ENCODE measurements at regions not wholly inside any gene's neighbourhood (a gene's known extent, or its start where the extent isn't known, plus 50 kb on each side); places are given as distances from the start of the nearest gene placed in this dataset.
"Not testable (repeated sequence)": the region's sequence is repeated elsewhere in the genome, so short reads cannot be mapped to it uniquely, and the experiment has no call there.

- H3K27me3 Mint-ChIP-seq, result no peaks in the 10 kb centered on the region
- no peaks in the 10 kb centered on the region for H3K4me1 Mint-ChIP-seq
- H3K4me3 Mint-ChIP-seq, result no peak overlapping the region
- POLR2A ChIA-PET, result no interaction called here
- no peak for DNase-seq
- CTCF ChIA-PET, result no interaction called here
- peaks cover 4% of the 10 kb centered on the region for H3K9me3 Mint-ChIP-seq
- no peak overlapping the region for H3K27ac Mint-ChIP-seq
- no peaks in the 10 kb centered on the region for H3K36me3 Mint-ChIP-seq (ENCODE audit: low read depth)
These were observed 1486.7 kb downstream of the FAM181B start for GRCh38 chr11:81246941-81247340.

- ChIA-PET POLR2A (no interaction called here), CTCF (no interaction called here)
- no peak for DNase-seq
- Mint-ChIP-seq H3K4me1 (no peaks in the 10 kb centered on the region), H3K27me3 (no peaks in the 10 kb centered on the region), H3K27ac (no peak overlapping the region), H3K9me3 (peaks cover 4% of the 10 kb centered on the region), H3K36me3 (ENCODE audit: low read depth) (no peaks in the 10 kb centered on the region), H3K4me3 (no peak overlapping the region)
These were observed 1487.9 kb downstream of the FAM181B start for GRCh38 chr11:81245791-81246190.

GRCh38 chr11:81241672-81242275, 1491.9 kb downstream of the FAM181B start:
- ChIA-PET CTCF (no interaction called here), POLR2A (no interaction called here)
- Mint-ChIP-seq H3K27ac (no peak overlapping the region), H3K4me1 (no peaks in the 10 kb centered on the region), H3K9me3 (no peaks in the 10 kb centered on the region), H3K36me3 (ENCODE audit: low read depth) (no peaks in the 10 kb centered on the region), H3K27me3 (no peaks in the 10 kb centered on the region), H3K4me3 (no peak overlapping the region)
- no peak for DNase-seq

GRCh38 chr11:81237139-81237538, 1496.5 kb downstream of the FAM181B start:
- Mint-ChIP-seq H3K36me3 (ENCODE audit: low read depth) (no peaks in the 10 kb centered on the region), H3K9me3 (no peaks in the 10 kb centered on the region), H3K4me3 (no peak overlapping the region), H3K4me1 (no peaks in the 10 kb centered on the region), H3K27ac (no peak overlapping the region), H3K27me3 (no peaks in the 10 kb centered on the region)
- DNase-seq, result no peak
- ChIA-PET POLR2A (no interaction called here), CTCF (no interaction called here)

GRCh38 chr11:81227409-81227808, 1506.3 kb downstream of the FAM181B start:
- H3K4me1 Mint-ChIP-seq; H3K4me3 Mint-ChIP-seq; H3K27ac Mint-ChIP-seq; CTCF ChIA-PET; H3K36me3 Mint-ChIP-seq (ENCODE audit: low read depth); DNase-seq; H3K9me3 Mint-ChIP-seq; POLR2A ChIA-PET; H3K27me3 Mint-ChIP-seq: not testable (repeated sequence)

- H3K9me3 Mint-ChIP-seq, result no peaks in the 10 kb centered on the region
- POLR2A ChIA-PET, result no interaction called here
- no peaks in the 10 kb centered on the region for H3K27me3 Mint-ChIP-seq
- H3K4me3 Mint-ChIP-seq, result no peak overlapping the region
- H3K36me3 Mint-ChIP-seq (ENCODE audit: low read depth), result no peaks in the 10 kb centered on the region
- CTCF ChIA-PET, result no interaction called here
- no peaks in the 10 kb centered on the region for H3K4me1 Mint-ChIP-seq
- no peak for DNase-seq
- no peak overlapping the region for H3K27ac Mint-ChIP-seq
These were observed 1509.3 kb downstream of the FAM181B start for GRCh38 chr11:81224396-81224795.

- Mint-ChIP-seq H3K4me1 (no peaks in the 10 kb centered on the region), H3K27me3 (no peaks in the 10 kb centered on the region), H3K36me3 (ENCODE audit: low read depth) (no peaks in the 10 kb centered on the region), H3K4me3 (no peak overlapping the region), H3K9me3 (no peaks in the 10 kb centered on the region), H3K27ac (no peak overlapping the region)
- DNase-seq, result no peak
- POLR2A ChIA-PET, result no interaction called here
- CTCF ChIA-PET, result no interaction called here
These were observed 1511.2 kb downstream of the FAM181B start for GRCh38 chr11:81222491-81222890.

- no peaks in the 10 kb centered on the region for H3K36me3 Mint-ChIP-seq (ENCODE audit: low read depth)
These were observed 1513.3 kb downstream of the FAM181B start for GRCh38 chr11:81220146-81220895.

GRCh38 chr11:81219661-81220060, 1514.0 kb downstream of the FAM181B start:
- ChIA-PET POLR2A (no interaction called here), CTCF (no interaction called here)
- H3K36me3 Mint-ChIP-seq (ENCODE audit: low read depth), result no peaks in the 10 kb centered on the region
- peaks cover 3% of the 10 kb centered on the region for H3K9me3 Mint-ChIP-seq
- H3K27ac Mint-ChIP-seq, result no peak overlapping the region
- no peak overlapping the region for H3K4me3 Mint-ChIP-seq
- DNase-seq, result no peak
- H3K27me3 Mint-ChIP-seq, result no peaks in the 10 kb centered on the region
- no peaks in the 10 kb centered on the region for H3K4me1 Mint-ChIP-seq

More at GRCh38 chr11:81220146-81220895, 1513.3 kb downstream of the FAM181B start:
- no peaks in the 10 kb centered on the region for H3K27me3 Mint-ChIP-seq
- H3K4me3 Mint-ChIP-seq, result no peak overlapping the region
- POLR2A ChIA-PET, result no interaction called here
- H3K9me3 Mint-ChIP-seq, result no peaks in the 10 kb centered on the region
- no peak for DNase-seq
- no peak overlapping the region for H3K27ac Mint-ChIP-seq
- no peaks in the 10 kb centered on the region for H3K4me1 Mint-ChIP-seq
- CTCF ChIA-PET, result no interaction called here

GRCh38 chr11:81218440-81218839, 1515.2 kb downstream of the FAM181B start:
- no peak overlapping the region for H3K27ac Mint-ChIP-seq
- H3K9me3 Mint-ChIP-seq, result peaks cover 3% of the 10 kb centered on the region
- H3K4me1 Mint-ChIP-seq, result no peaks in the 10 kb centered on the region
- DNase-seq, result no peak
- no peak overlapping the region for H3K4me3 Mint-ChIP-seq
- POLR2A ChIA-PET, result no interaction called here
- H3K36me3 Mint-ChIP-seq (ENCODE audit: low read depth), result no peaks in the 10 kb centered on the region
- H3K27me3 Mint-ChIP-seq, result no peaks in the 10 kb centered on the region
- CTCF ChIA-PET, result no interaction called here

GRCh38 chr11:81211050-81211449, 1522.6 kb downstream of the FAM181B start:
- no peak overlapping the region for H3K4me3 Mint-ChIP-seq
- no peak for DNase-seq
- H3K4me1 Mint-ChIP-seq, result no peaks in the 10 kb centered on the region
- CTCF ChIA-PET, result no interaction called here
- H3K27me3 Mint-ChIP-seq, result no peaks in the 10 kb centered on the region
- peaks cover 12% of the 10 kb centered on the region for H3K9me3 Mint-ChIP-seq
- no peaks in the 10 kb centered on the region for H3K36me3 Mint-ChIP-seq (ENCODE audit: low read depth)
- POLR2A ChIA-PET, result no interaction called here
- no peak overlapping the region for H3K27ac Mint-ChIP-seq

GRCh38 chr11:81207421-81208054, 1526.1 kb downstream of the FAM181B start:
- POLR2A ChIA-PET, result no interaction called here
- H3K27ac Mint-ChIP-seq, result no peak overlapping the region
- peaks cover 9% of the 10 kb centered on the region for H3K9me3 Mint-ChIP-seq
- H3K27me3 Mint-ChIP-seq, result no peaks in the 10 kb centered on the region
- CTCF ChIA-PET, result no interaction called here
- no peak for DNase-seq
- H3K4me1 Mint-ChIP-seq, result no peaks in the 10 kb centered on the region
- no peak overlapping the region for H3K4me3 Mint-ChIP-seq
- H3K36me3 Mint-ChIP-seq (ENCODE audit: low read depth), result no peaks in the 10 kb centered on the region

GRCh38 chr11:81203876-81204275, 1529.8 kb downstream of the FAM181B start:
- ChIA-PET CTCF (no interaction called here), POLR2A (no interaction called here)
- no peak for DNase-seq
- H3K27ac Mint-ChIP-seq, result no peak overlapping the region
- peaks cover 17% of the 10 kb centered on the region for H3K9me3 Mint-ChIP-seq
- no peaks in the 10 kb centered on the region for H3K4me1 Mint-ChIP-seq
- H3K27me3 Mint-ChIP-seq, result no peaks in the 10 kb centered on the region
- no peaks in the 10 kb centered on the region for H3K36me3 Mint-ChIP-seq (ENCODE audit: low read depth)
- H3K4me3 Mint-ChIP-seq, result no peak overlapping the region

- no peaks in the 10 kb centered on the region for H3K36me3 Mint-ChIP-seq (ENCODE audit: low read depth)
- no peak overlapping the region for H3K27ac Mint-ChIP-seq
- H3K9me3 Mint-ChIP-seq, result peaks cover 16% of the 10 kb centered on the region
- DNase-seq, result no peak
- H3K4me1 Mint-ChIP-seq, result no peaks in the 10 kb centered on the region
- CTCF ChIA-PET, result no interaction called here
- POLR2A ChIA-PET, result no interaction called here
- no peak overlapping the region for H3K4me3 Mint-ChIP-seq
- H3K27me3 Mint-ChIP-seq, result no peaks in the 10 kb centered on the region
These were observed 1536.3 kb downstream of the FAM181B start for GRCh38 chr11:81197396-81197795.

All from activated CD4-positive, alpha-beta T cell treated with anti-CD3 and anti-CD28 coated beads, Interleukin-2, amount 10 ng/mL, durations not matched to agents 7 days and 5 days (primary cell).